B cell (primary cell): ENCODE measurements at regions not wholly inside any gene's neighbourhood (a gene's known extent, or its start where the extent isn't known, plus 50 kb on each side); places are given as distances from the start of the nearest gene placed in this dataset.
"Not testable (repeated sequence)": the region's sequence is repeated elsewhere in the genome, so short reads cannot be mapped to it uniquely, and the experiment has no call there.

Experiments
- ATAC-seq: fragments of 200-7000 bp; cut with Tn5 transposase; one replicate; pipeline ENCODE4 v1.10.0; 2021; ENCODE audit warnings: low read depth, mild to moderate bottlenecking, moderate number of reproducible peaks, moderate library complexity
- CTCF ChIA-PET: fragments of 350-600 bp; sonication (Branson Sonifier 250); formaldehyde crosslinking; loops from one replicate; lab custom pipeline; 2021; ENCODE audit warnings: antibody characterized with exemption, inconsistent platforms; lab: Charles Lee
- POLR2A ChIA-PET: fragments of 350-600 bp; sonication (Branson Sonifier 250); formaldehyde crosslinking; loops from one replicate; lab custom pipeline; 2021; ENCODE audit warnings: antibody characterized with exemption; lab: Charles Lee
- DNase-seq: peaks from one replicate; pipeline ENCODE4 v3.0.0; 2013
- H2AFZ ChIP-seq: 2 replicates; pipeline ENCODE4 v1.6.1; 2012; ENCODE audit warnings: mild to moderate bottlenecking, low read depth, low read length; ENCODE audit not compliant: insufficient read depth, poor library complexity, severe bottlenecking
- H3K27ac ChIP-seq, 2 donors: 1 replicate in 1 of 2; 2 replicates in 1 of 2; pipeline ENCODE4 v1.5.1; 2012 to 2013; ENCODE audit warnings: low read length in 2 of 2, mild to moderate bottlenecking in 2 of 2, moderate library complexity in 1 of 2
- H3K27me3 ChIP-seq, 4 experiments: fragments of 200-600 bp in 1 of 4; sonication (generic) in 1 of 4; replicated peaks in 1 of 4; 1 replicate in 2 of 4; 2 replicates in 2 of 4; pipeline versions ENCODE4 v1.6.1 to v1.7.0; 2013 to 2016; ENCODE audit warnings: low read length in 3 of 4, mild to moderate bottlenecking in 2 of 4, mixed read lengths in 1 of 4, moderate library complexity in 1 of 4; ENCODE audit not compliant: insufficient read depth in 4 of 4, control insufficient read depth in 3 of 4; ENCODE audit errors: control extremely low read depth in 1 of 4
- H3K36me3 ChIP-seq, 2 experiments: replicated peaks in 1 of 2; 1 replicate in 1 of 2; 2 replicates in 1 of 2; pipeline versions ENCODE4 v1.6.1 to v1.7.1; 2013; ENCODE audit warnings: low read length in 1 of 2; ENCODE audit not compliant: insufficient read depth in 2 of 2, control insufficient read depth in 1 of 2; ENCODE audit errors: control extremely low read depth in 1 of 2, extremely low read depth in 1 of 2
- H3K4me1 ChIP-seq, 2 donors: fragments of 200-600 bp in 1 of 2; sonication (generic) in 1 of 2; 1 replicate in 1 of 2; 2 replicates in 1 of 2; pipeline versions ENCODE4 v1.5.1 to v1.6.1; 2013 to 2017; ENCODE audit warnings: low read length in 2 of 2; ENCODE audit not compliant: control insufficient read depth in 2 of 2, insufficient read depth in 2 of 2
- H3K4me2 ChIP-seq: replicated peaks from 2 replicates; pipeline ENCODE3; 2012; ENCODE audit warnings: mild to moderate bottlenecking, low read depth, low read length; ENCODE audit not compliant: poor library complexity, severe bottlenecking
- H3K4me3 ChIP-seq, 5 experiments: fragments of 200-600 bp in 1 of 5; sonication (generic) in 1 of 5; 1 replicate in 3 of 5; 2 replicates in 2 of 5; pipeline versions ENCODE4 v1.5.1 to v1.7.0; 2011 to 2016; ENCODE audit warnings: low read length in 4 of 5, mild to moderate bottlenecking in 4 of 5, low read depth in 2 of 5, control low read depth in 1 of 5, moderate library complexity in 1 of 5; ENCODE audit not compliant: insufficient read depth in 1 of 5; ENCODE audit errors: control extremely low read depth in 1 of 5, extremely low read depth in 1 of 5
- H3K79me2 ChIP-seq: fragments of 200-600 bp; sonication (generic); one replicate; pipeline ENCODE4 v1.6.0; 2016; ENCODE audit warnings: low read length; ENCODE audit not compliant: control insufficient read depth, insufficient read depth
- H3K9ac ChIP-seq: fragments of 200-600 bp; sonication (generic); 2 replicates; pipeline ENCODE4 v1.6.1; 2017; ENCODE audit warnings: mild to moderate bottlenecking, low read length, moderate library complexity
- H3K9me3 ChIP-seq, 3 donors: one replicate each; pipeline versions ENCODE4 v1.6.1 to v1.7.1; 2013; ENCODE audit warnings: low read length in 2 of 3; ENCODE audit not compliant: control insufficient read depth in 2 of 3, insufficient read depth in 1 of 3; ENCODE audit errors: control extremely low read depth in 1 of 3
- H4K20me1 ChIP-seq: 2 replicates; pipeline ENCODE4 v1.6.0; 2012; ENCODE audit warnings: mild to moderate bottlenecking, low read length; ENCODE audit not compliant: insufficient read depth, control insufficient read depth, poor library complexity, severe bottlenecking
- H3K27ac Mint-ChIP-seq: one replicate; pipeline ENCODE4 v1.8.0; 2021; ENCODE audit warnings: mixed read lengths
- H3K27me3 Mint-ChIP-seq: one replicate; pipeline ENCODE4 v1.8.0; 2021; ENCODE audit warnings: mixed read lengths
- H3K4me1 Mint-ChIP-seq: one replicate; pipeline ENCODE4 v1.8.0; 2021; ENCODE audit warnings: mixed read lengths
- H3K4me3 Mint-ChIP-seq: one replicate; pipeline ENCODE4 v1.8.0; 2021; ENCODE audit warnings: mixed read lengths
- H3K9me3 Mint-ChIP-seq: one replicate; pipeline ENCODE4 v1.8.0; 2022; ENCODE audit warnings: mixed read lengths; ENCODE audit not compliant: insufficient read depth
- CTCF ChIP-seq: fragments of 200-600 bp; IDR thresholded peaks from one replicate; pipeline ENCODE4 v1.8.0; 2022; ENCODE audit warnings: antibody characterized with exemption, mild to moderate bottlenecking
- EZH2 ChIP-seq: IDR thresholded peaks from 2 replicates; pipeline ENCODE4 v1.6.1; 2012; ENCODE audit warnings: borderline replicate concordance, low read depth, mild to moderate bottlenecking, moderate library complexity, low read length; ENCODE audit not compliant: insufficient read depth, poor library complexity, severe bottlenecking
- WGBS: methylation state at CpG from one replicate; pipeline ENCODE4 v1.1.5; 2013; ENCODE audit warnings: missing lambda C conversion rate; ENCODE audit not compliant: insufficient coverage; 5-methylcytosine and 5-hydroxymethylcytosine counted together
- intact Hi-C: fragments of 100-400 bp; cut with micrococcal nuclease; formaldehyde crosslinking; loops from one replicate; pipeline ENCODE4 v1.10.0; 2022

GRCh38 chr6:115750292-115750691 is 310.4 kb downstream of the FRK start:
- no peak overlapping the region for H3K4me2 ChIP-seq
- Mint-ChIP-seq H3K9me3 (no peaks in the 10 kb centered on the region), H3K27me3 (no peaks in the 10 kb centered on the region), H3K4me1 (no peaks in the 10 kb centered on the region), H3K4me3 (no peak overlapping the region), H3K27ac (no peak overlapping the region)
- no peaks in the 10 kb centered on the region for H3K27me3 ChIP-seq
- H3K4me1 ChIP-seq, result no peaks in the 10 kb centered on the region
- H3K4me3 ChIP-seq, result no peak overlapping the region
- H3K9me3 ChIP-seq, result no peaks in the 10 kb centered on the region
- intact Hi-C loops, result no loop called here
- no peaks in the 10 kb centered on the region for H4K20me1 ChIP-seq
- no peak overlapping the region for H2AFZ ChIP-seq
- H3K79me2 ChIP-seq, result no peaks in the 10 kb centered on the region
- TF ChIP-seq CTCF, result no peak
- TF ChIP-seq EZH2, result no peak
- no peaks in the 10 kb centered on the region for H3K36me3 ChIP-seq
- DNase-seq (no peak), ATAC-seq (no peak)
- WGBS, result no CpG with 5 or more reads among the region's 1 CpG
- ChIA-PET POLR2A (no interaction called here), CTCF (no interaction called here)
- H3K27ac ChIP-seq, result no peak overlapping the region
- H3K9ac ChIP-seq, result no peak overlapping the region

GRCh38 chr6:115747719-115748118 is 313.0 kb downstream of the FRK start:
- Mint-ChIP-seq H3K4me3 (no peak overlapping the region), H3K4me1 (no peaks in the 10 kb centered on the region), H3K27ac (no peak overlapping the region), H3K9me3 (no peaks in the 10 kb centered on the region), H3K27me3 (no peaks in the 10 kb centered on the region)
- H3K27ac ChIP-seq, result no peak overlapping the region
- intact Hi-C loops, result no loop called here
- no peak overlapping the region for H2AFZ ChIP-seq
- no peak overlapping the region for H3K4me2 ChIP-seq
- H3K4me1 ChIP-seq, result no peaks in the 10 kb centered on the region
- ChIA-PET CTCF (no interaction called here), POLR2A (no interaction called here)
- no peaks in the 10 kb centered on the region for H3K36me3 ChIP-seq
- DNase-seq, result no peak
- no peak for ATAC-seq
- no CpG with 5 or more reads among the region's 1 CpG for WGBS
- no peaks in the 10 kb centered on the region for H3K9me3 ChIP-seq
- no peaks in the 10 kb centered on the region for H4K20me1 ChIP-seq
- no peak for TF ChIP-seq CTCF
- TF ChIP-seq EZH2, result no peak
- no peak overlapping the region for H3K4me3 ChIP-seq
- H3K79me2 ChIP-seq, result no peaks in the 10 kb centered on the region
- no peaks in the 10 kb centered on the region for H3K27me3 ChIP-seq
- no peak overlapping the region for H3K9ac ChIP-seq

GRCh38 chr6:115746583-115746982 is 314.1 kb downstream of the FRK start:
- POLR2A ChIA-PET, H3K4me2 ChIP-seq, H3K9ac ChIP-seq, H3K4me3 ChIP-seq, H3K27me3 ChIP-seq, H3K4me1 Mint-ChIP-seq, H2AFZ ChIP-seq, H3K27ac Mint-ChIP-seq, H3K27ac ChIP-seq, DNase-seq, CTCF ChIA-PET, ATAC-seq, H4K20me1 ChIP-seq, H3K9me3 ChIP-seq, H3K36me3 ChIP-seq, H3K4me3 Mint-ChIP-seq, H3K79me2 ChIP-seq, H3K4me1 ChIP-seq, H3K9me3 Mint-ChIP-seq, H3K27me3 Mint-ChIP-seq, intact Hi-C loops: not testable (repeated sequence)
- WGBS, result 100% methylated on average over 1 of the region's 3 CpGs
